GM12892 (cell line): ENCODE measurements at regions not wholly inside any gene's neighbourhood (a gene's known extent, or its start where the extent isn't known, plus 50 kb on each side); places are given as distances from the start of the nearest gene placed in this dataset.

Source experiments
- DNase-seq: peaks from one replicate; pipeline ENCODE4 v3.0.0; 2011; ENCODE audit not compliant: insufficient read length
- FAIRE-seq: peaks from 2 replicates; lab custom pipeline; 2011; peaks lifted over from hg19 to GRCh38; lab: Jason Lieb, UNC
- POLR2A ChIP-seq: IDR thresholded peaks from 2 replicates; pipeline ENCODE4 v1.6.1; 2011; ENCODE audit warnings: low read depth, low read length, control low read depth
- POLR2AphosphoS5 ChIP-seq: IDR thresholded peaks from 2 replicates; pipeline ENCODE4 v1.6.1; 2011; ENCODE audit warnings: low read depth, low read length, control low read depth
- TAF1 ChIP-seq: IDR thresholded peaks from 2 replicates; pipeline ENCODE4 v1.6.1; 2011; ENCODE audit warnings: low read depth, mild to moderate bottlenecking, control low read depth, low read length, borderline replicate concordance

DNA sequence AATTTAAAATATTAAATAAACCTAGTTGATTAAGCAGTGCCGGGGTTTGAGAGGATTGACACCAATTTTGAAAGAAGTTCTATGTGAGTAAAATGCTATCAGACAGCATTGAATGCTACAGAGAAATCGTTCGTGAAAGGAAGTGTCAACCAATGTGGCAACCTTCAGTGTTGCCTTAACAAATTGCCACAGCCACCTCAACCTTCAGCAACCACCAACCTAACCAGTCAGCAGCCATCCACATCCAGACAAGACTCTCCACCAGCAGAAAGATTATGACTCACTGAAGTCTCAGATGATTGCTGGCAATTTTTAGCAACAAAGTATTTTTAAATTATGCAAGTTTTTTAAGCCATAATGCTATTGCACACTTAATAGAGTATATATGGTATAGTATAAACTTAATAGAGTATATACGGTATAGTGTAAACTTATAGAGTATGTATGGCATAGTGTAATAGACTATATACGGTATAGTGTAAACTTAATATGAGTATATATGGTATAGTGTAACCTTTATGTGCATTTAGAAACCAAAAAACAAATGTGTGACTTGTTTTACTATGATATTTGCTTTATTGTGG lies 65.3 kb upstream of the ID4 start:
- no peak for DNase-seq
- no peak for FAIRE-seq
- TF ChIP-seq TAF1 (no peak), POLR2AphosphoS5 (no peak), POLR2A (no peak)

DNA sequence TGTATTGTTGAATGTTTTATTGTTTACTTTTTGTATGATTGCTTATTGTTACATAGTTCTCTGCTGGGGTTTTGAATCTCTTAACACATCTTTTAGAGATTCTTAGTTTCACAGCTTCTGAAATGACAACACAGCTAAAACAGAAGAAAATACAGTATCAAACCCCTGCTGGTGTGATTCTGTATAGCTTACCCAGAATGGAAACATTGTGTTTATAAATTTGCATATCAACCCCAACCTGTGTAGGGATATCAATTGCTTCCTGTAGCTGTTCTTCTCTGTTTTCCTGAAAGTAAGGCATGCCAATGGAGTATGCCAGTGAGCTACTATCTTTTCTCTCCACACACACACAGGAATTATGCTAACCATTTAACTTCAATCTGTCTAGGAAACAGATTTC lies 64.3 kb upstream of the ID4 start:
- no peak for FAIRE-seq
- DNase-seq = no peak
- TF ChIP-seq TAF1 (no peak), POLR2AphosphoS5 (no peak), POLR2A (no peak)

DNA sequence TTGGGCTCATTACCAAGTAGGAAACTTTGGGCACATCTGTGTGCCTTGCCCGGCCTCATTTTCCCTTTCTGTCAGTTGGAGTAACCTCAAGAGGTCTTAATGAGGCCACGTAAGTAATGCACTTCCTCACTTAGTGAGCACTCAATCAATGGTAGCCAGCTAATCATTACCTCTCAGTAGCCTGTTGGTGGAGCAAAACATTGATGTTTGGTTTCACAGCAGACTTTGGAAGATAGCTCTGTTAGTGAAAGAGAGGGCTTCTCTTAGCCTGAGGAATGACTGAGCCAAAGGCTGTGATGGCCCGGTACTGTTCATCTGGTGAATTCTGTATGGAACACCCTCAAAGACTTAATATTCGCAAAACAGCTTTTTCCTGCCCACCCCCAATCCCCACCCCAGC lies 55.9 kb upstream of the ID4 start:
- FAIRE-seq = no peak
- no peak for DNase-seq
- TF ChIP-seq POLR2AphosphoS5 (no peak), TAF1 (no peak), POLR2A (no peak)

DNA sequence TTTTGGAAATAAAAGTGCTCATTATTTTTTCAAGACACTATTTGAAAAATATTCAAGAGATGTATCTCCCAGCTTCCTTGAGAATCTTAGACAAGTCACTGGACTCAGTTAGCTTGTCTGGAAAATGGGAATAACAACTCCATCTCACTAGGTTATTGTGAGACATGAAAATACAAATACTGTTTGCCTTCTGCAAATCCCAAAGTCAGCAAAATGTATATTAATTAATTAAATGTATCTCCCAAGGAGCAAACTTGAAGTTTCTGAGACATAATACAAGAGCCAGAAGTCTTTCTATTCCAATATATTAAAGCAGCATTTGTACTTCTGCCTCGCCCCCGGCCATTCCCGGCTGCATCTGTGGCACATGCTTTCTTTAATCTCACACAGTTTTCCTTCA lies 54.6 kb upstream of the ID4 start:
- no peak for DNase-seq

More for the DNA sequence above, 54.6 kb upstream of the ID4 start:
- FAIRE-seq = no peak
- TF ChIP-seq POLR2AphosphoS5 (no peak), POLR2A (no peak), TAF1 (no peak)
